ENCODE measurements at regions not wholly inside any gene's neighbourhood (a gene's known extent, or its start where the extent isn't known, plus 50 kb on each side); places are given as distances from the start of the nearest gene placed in this dataset.

GRCh38 chr6:81820422-81820821 lies 67.9 kb upstream of the TENT5A start:
- TF ChIP-seq CTCF (IDR thresholded peaks at IDR 0.05) = no peak
- no peak for TF ChIP-seq POLR2A (IDR thresholded peaks at IDR 0.05)
